ENCODE measurements at regions not wholly inside any gene's neighbourhood (a gene's known extent, or its start where the extent isn't known, plus 50 kb on each side); places are given as distances from the start of the nearest gene placed in this dataset.

DNA sequence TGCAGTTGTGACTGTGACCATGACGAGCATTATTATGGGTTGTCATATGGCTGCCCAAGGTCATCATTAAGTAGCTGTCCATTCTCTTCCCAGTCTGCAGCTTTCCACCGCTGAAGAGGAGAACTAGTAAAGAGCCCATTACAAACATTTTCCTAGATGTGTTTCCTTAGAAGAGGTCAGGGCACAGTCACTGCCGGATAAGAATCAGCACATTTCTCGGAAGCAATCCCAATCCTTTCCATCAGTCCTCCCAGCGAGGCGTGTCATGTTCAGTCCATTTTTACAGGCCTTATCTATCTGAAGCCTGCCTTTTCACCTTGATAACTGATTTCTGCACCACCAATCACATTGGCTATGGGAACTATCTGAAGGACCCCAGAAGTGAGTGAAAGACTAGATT lies 319.9 kb upstream of the SLC14A2 start:
- DNase-seq = no peak
- H3K4me1 ChIP-seq = no peaks in the 10 kb centered on the region
- H3K4me3 ChIP-seq = no peak overlapping the region
- intact Hi-C loops (cut with micrococcal nuclease) = no loop called here
- H3K27me3 ChIP-seq (ENCODE audit: low read depth) = peaks cover 13% of the 10 kb centered on the region
- H3K9me3 ChIP-seq (replicated peaks) = no peaks in the 10 kb centered on the region
- H3K36me3 ChIP-seq = no peaks in the 10 kb centered on the region
- no peak for TF ChIP-seq CTCF (IDR thresholded peaks at IDR 0.05; ENCODE audit: borderline replicate concordance)
- no peak overlapping the region for H3K27ac ChIP-seq (replicated peaks)

- peaks cover 13% of the 10 kb centered on the region for H3K27me3 ChIP-seq (ENCODE audit: low read depth)
- no peak for TF ChIP-seq CTCF (IDR thresholded peaks at IDR 0.05; ENCODE audit: borderline replicate concordance)
- no peaks in the 10 kb centered on the region for H3K4me1 ChIP-seq
- DNase-seq = no peak
- no peaks in the 10 kb centered on the region for H3K9me3 ChIP-seq (replicated peaks)
- no peak overlapping the region for H3K27ac ChIP-seq (replicated peaks)
- intact Hi-C loops (cut with micrococcal nuclease) = no loop called here
- H3K4me3 ChIP-seq = no peak overlapping the region
- no peaks in the 10 kb centered on the region for H3K36me3 ChIP-seq
Measured at GRCh38 chr18:45298986-45299385, 316.3 kb upstream of the SLC14A2 start.

- peaks cover 13% of the 10 kb centered on the region for H3K27me3 ChIP-seq (ENCODE audit: low read depth)
- H3K27ac ChIP-seq (replicated peaks) = no peak overlapping the region
- H3K4me1 ChIP-seq = peaks cover 6% of the 10 kb centered on the region
- no peaks in the 10 kb centered on the region for H3K9me3 ChIP-seq (replicated peaks)
- no peak for DNase-seq
- intact Hi-C loops (cut with micrococcal nuclease) = no loop called here
- TF ChIP-seq CTCF (IDR thresholded peaks at IDR 0.05; ENCODE audit: borderline replicate concordance) = no peak
- no peaks in the 10 kb centered on the region for H3K36me3 ChIP-seq
- no peak overlapping the region for H3K4me3 ChIP-seq
Measured at GRCh38 chr18:45303026-45303425, 312.2 kb upstream of the SLC14A2 start.

- Histone ChIP-seq H3K4me3 (no peak overlapping the region), H3K27me3 (ENCODE audit: low read depth) (peaks cover 13% of the 10 kb centered on the region), H3K9me3 (replicated peaks) (no peaks in the 10 kb centered on the region), H3K27ac (replicated peaks) (no peak overlapping the region), H3K36me3 (no peaks in the 10 kb centered on the region), H3K4me1 (peaks cover 6% of the 10 kb centered on the region)
- TF ChIP-seq CTCF (IDR thresholded peaks at IDR 0.05; ENCODE audit: borderline replicate concordance) = no peak
- DNase-seq = no peak
- intact Hi-C loops (cut with micrococcal nuclease) = no loop called here
Measured at GRCh38 chr18:45304558-45304957, 310.7 kb upstream of the SLC14A2 start.

GRCh38 chr18:45312555-45313126 lies 302.6 kb upstream of the SLC14A2 start:
- H3K27me3 ChIP-seq (ENCODE audit: low read depth) = no peaks in the 10 kb centered on the region
- no peak overlapping the region for H3K27ac ChIP-seq (replicated peaks)
- no peaks in the 10 kb centered on the region for H3K4me1 ChIP-seq
- TF ChIP-seq CTCF (IDR thresholded peaks at IDR 0.05; ENCODE audit: borderline replicate concordance) = no peak
- no peaks in the 10 kb centered on the region for H3K9me3 ChIP-seq (replicated peaks)
- no peak for DNase-seq
- no peak overlapping the region for H3K4me3 ChIP-seq
- no peaks in the 10 kb centered on the region for H3K36me3 ChIP-seq
- intact Hi-C loops (cut with micrococcal nuclease) = no loop called here

Measured in left ventricle myocardium inferior (tissue), 1 donor.